ENCODE measurements at regions not wholly inside any gene's neighbourhood (a gene's known extent, or its start where the extent isn't known, plus 50 kb on each side); places are given as distances from the start of the nearest gene placed in this dataset.

DNA sequence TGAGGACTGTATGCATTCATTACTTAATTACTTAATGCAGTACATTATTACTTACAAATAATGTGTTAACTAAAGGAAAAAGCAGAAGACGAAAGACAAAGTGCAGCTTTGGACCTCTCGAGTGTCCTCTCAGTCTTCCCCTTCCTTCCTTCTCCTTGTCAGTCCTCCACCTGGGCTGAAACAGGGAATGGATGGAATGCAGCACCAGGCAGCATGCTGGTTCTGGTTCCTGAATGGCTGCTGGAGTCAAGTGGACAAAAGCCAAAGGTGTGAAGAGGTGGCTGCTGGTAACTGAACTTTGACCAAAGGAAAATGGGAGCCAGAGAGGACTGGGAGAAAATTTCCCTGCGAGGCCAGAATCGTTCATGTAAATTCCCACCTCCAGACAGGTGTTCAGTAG, 179.5 kb downstream of the GPAM start:
- TF ChIP-seq, protein P1, sequence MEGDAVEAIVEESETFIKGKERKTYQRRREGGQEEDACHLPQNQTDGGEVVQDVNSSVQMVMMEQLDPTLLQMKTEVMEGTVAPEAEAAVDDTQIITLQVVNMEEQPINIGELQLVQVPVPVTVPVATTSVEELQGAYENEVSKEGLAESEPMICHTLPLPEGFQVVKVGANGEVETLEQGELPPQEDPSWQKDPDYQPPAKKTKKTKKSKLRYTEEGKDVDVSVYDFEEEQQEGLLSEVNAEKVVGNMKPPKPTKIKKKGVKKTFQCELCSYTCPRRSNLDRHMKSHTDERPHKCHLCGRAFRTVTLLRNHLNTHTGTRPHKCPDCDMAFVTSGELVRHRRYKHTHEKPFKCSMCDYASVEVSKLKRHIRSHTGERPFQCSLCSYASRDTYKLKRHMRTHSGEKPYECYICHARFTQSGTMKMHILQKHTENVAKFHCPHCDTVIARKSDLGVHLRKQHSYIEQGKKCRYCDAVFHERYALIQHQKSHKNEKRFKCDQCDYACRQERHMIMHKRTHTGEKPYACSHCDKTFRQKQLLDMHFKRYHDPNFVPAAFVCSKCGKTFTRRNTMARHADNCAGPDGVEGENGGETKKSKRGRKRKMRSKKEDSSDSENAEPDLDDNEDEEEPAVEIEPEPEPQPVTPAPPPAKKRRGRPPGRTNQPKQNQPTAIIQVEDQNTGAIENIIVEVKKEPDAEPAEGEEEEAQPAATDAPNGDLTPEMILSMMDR (conservative IDR thresholded peaks at IDR 0.05; ENCODE audit: low read depth, low read length), result no peak
- TF ChIP-seq MAFK (IDR thresholded peaks at IDR 0.05; ENCODE audit: low read depth, low read length), result no peak
- TF ChIP-seq NFE2L2 (IDR thresholded peaks at IDR 0.05; ENCODE audit: low read depth, low read length), result no peak
- TF ChIP-seq RAD21 (IDR thresholded peaks at IDR 0.05; ENCODE audit: low read length), result no peak
